ENCODE measurements at regions not wholly inside any gene's neighbourhood (a gene's known extent, or its start where the extent isn't known, plus 50 kb on each side); places are given as distances from the start of the nearest gene placed in this dataset.

DNA sequence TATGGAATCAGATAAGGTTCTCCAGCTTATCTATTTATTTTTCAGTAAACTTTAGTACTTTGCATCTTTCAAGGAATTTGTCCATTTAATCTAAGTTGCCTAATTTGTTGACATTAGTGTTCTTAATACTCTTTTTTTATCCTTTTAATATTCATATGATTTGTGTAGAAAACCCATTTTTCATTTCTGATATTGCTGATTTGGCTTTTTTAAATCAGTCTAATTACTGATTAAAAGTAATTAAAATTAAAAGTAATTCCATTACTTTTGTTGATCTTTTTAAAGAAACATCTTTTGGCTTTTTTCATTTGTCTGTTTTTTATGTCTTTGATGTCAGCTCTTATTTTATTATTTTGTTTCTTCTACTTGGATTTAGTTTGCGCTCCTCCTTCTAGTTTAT lies 101.2 kb downstream of the CGGBP1 start:
- TF ChIP-seq USF2 (CRISPR knock-in tag; IDR thresholded peaks at IDR 0.05) (no peak), TP53 (CRISPR knock-in tag; IDR thresholded peaks at IDR 0.05) (no peak), JUN (CRISPR knock-in tag; IDR thresholded peaks at IDR 0.05) (no peak), MAX (CRISPR knock-in tag; IDR thresholded peaks at IDR 0.05) (no peak), ZNF671 (CRISPR knock-in tag; IDR thresholded peaks at IDR 0.05) (no peak), ESRRA (CRISPR knock-in tag; IDR thresholded peaks at IDR 0.05; ENCODE audit: borderline replicate concordance) (no peak)
- TF ChIP-seq, protein P1, sequence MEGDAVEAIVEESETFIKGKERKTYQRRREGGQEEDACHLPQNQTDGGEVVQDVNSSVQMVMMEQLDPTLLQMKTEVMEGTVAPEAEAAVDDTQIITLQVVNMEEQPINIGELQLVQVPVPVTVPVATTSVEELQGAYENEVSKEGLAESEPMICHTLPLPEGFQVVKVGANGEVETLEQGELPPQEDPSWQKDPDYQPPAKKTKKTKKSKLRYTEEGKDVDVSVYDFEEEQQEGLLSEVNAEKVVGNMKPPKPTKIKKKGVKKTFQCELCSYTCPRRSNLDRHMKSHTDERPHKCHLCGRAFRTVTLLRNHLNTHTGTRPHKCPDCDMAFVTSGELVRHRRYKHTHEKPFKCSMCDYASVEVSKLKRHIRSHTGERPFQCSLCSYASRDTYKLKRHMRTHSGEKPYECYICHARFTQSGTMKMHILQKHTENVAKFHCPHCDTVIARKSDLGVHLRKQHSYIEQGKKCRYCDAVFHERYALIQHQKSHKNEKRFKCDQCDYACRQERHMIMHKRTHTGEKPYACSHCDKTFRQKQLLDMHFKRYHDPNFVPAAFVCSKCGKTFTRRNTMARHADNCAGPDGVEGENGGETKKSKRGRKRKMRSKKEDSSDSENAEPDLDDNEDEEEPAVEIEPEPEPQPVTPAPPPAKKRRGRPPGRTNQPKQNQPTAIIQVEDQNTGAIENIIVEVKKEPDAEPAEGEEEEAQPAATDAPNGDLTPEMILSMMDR (IDR thresholded peaks at IDR 0.05), result no peak
- TF ChIP-seq, protein P2, sequence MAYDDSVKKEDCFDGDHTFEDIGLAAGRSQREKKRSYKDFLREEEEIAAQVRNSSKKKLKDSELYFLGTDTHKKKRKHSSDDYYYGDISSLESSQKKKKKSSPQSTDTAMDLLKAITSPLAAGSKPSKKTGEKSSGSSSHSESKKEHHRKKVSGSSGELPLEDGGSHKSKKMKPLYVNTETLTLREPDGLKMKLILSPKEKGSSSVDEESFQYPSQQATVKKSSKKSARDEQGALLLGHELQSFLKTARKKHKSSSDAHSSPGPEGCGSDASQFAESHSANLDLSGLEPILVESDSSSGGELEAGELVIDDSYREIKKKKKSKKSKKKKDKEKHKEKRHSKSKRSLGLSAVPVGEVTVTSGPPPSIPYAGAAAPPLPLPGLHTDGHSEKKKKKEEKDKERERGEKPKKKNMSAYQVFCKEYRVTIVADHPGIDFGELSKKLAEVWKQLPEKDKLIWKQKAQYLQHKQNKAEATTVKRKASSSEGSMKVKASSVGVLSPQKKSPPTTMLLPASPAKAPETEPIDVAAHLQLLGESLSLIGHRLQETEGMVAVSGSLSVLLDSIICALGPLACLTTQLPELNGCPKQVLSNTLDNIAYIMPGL (CRISPR knock-in tag; IDR thresholded peaks at IDR 0.05), result no peak
- TF ChIP-seq, protein P3, sequence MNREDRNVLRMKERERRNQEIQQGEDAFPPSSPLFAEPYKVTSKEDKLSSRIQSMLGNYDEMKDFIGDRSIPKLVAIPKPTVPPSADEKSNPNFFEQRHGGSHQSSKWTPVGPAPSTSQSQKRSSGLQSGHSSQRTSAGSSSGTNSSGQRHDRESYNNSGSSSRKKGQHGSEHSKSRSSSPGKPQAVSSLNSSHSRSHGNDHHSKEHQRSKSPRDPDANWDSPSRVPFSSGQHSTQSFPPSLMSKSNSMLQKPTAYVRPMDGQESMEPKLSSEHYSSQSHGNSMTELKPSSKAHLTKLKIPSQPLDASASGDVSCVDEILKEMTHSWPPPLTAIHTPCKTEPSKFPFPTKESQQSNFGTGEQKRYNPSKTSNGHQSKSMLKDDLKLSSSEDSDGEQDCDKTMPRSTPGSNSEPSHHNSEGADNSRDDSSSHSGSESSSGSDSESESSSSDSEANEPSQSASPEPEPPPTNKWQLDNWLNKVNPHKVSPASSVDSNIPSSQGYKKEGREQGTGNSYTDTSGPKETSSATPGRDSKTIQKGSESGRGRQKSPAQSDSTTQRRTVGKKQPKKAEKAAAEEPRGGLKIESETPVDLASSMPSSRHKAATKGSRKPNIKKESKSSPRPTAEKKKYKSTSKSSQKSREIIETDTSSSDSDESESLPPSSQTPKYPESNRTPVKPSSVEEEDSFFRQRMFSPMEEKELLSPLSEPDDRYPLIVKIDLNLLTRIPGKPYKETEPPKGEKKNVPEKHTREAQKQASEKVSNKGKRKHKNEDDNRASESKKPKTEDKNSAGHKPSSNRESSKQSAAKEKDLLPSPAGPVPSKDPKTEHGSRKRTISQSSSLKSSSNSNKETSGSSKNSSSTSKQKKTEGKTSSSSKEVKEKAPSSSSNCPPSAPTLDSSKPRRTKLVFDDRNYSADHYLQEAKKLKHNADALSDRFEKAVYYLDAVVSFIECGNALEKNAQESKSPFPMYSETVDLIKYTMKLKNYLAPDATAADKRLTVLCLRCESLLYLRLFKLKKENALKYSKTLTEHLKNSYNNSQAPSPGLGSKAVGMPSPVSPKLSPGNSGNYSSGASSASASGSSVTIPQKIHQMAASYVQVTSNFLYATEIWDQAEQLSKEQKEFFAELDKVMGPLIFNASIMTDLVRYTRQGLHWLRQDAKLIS (CRISPR knock-in tag; IDR thresholded peaks at IDR 0.05; ENCODE audit: borderline replicate concordance), result no peak
- TF ChIP-seq, protein P4, sequence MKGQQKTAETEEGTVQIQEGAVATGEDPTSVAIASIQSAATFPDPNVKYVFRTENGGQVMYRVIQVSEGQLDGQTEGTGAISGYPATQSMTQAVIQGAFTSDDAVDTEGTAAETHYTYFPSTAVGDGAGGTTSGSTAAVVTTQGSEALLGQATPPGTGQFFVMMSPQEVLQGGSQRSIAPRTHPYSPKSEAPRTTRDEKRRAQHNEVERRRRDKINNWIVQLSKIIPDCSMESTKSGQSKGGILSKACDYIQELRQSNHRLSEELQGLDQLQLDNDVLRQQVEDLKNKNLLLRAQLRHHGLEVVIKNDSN (CRISPR knock-in tag; IDR thresholded peaks at IDR 0.05), result no peak
- TF ChIP-seq, protein P5, sequence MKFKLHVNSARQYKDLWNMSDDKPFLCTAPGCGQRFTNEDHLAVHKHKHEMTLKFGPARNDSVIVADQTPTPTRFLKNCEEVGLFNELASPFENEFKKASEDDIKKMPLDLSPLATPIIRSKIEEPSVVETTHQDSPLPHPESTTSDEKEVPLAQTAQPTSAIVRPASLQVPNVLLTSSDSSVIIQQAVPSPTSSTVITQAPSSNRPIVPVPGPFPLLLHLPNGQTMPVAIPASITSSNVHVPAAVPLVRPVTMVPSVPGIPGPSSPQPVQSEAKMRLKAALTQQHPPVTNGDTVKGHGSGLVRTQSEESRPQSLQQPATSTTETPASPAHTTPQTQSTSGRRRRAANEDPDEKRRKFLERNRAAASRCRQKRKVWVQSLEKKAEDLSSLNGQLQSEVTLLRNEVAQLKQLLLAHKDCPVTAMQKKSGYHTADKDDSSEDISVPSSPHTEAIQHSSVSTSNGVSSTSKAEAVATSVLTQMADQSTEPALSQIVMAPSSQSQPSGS (CRISPR knock-in tag; IDR thresholded peaks at IDR 0.05; ENCODE audit: borderline replicate concordance, low read depth), result no peak
- TF ChIP-seq, protein P6, sequence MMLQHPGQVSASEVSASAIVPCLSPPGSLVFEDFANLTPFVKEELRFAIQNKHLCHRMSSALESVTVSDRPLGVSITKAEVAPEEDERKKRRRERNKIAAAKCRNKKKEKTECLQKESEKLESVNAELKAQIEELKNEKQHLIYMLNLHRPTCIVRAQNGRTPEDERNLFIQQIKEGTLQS (CRISPR knock-in tag; conservative IDR thresholded peaks at IDR 0.05), result no peak
- TF ChIP-seq, protein P7, sequence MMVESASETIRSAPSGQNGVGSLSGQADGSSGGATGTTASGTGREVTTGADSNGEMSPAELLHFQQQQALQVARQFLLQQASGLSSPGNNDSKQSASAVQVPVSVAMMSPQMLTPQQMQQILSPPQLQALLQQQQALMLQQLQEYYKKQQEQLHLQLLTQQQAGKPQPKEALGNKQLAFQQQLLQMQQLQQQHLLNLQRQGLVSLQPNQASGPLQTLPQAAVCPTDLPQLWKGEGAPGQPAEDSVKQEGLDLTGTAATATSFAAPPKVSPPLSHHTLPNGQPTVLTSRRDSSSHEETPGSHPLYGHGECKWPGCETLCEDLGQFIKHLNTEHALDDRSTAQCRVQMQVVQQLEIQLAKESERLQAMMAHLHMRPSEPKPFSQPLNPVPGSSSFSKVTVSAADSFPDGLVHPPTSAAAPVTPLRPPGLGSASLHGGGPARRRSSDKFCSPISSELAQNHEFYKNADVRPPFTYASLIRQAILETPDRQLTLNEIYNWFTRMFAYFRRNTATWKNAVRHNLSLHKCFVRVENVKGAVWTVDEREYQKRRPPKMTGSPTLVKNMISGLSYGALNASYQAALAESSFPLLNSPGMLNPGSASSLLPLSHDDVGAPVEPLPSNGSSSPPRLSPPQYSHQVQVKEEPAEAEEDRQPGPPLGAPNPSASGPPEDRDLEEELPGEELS (CRISPR knock-in tag; IDR thresholded peaks at IDR 0.05), result no peak
